PC-9 (cell line): ENCODE measurements at regions not wholly inside any gene's neighbourhood (a gene's known extent, or its start where the extent isn't known, plus 50 kb on each side); places are given as distances from the start of the nearest gene placed in this dataset.

Experiments used
- CTCF ChIP-seq: fragments of 200-600 bp; sonication (generic); conservative IDR thresholded peaks from 2 replicates; pipeline ENCODE4 v1.6.1; 2017; ENCODE audit warnings: mixed run types, antibody characterized with exemption, mild to moderate bottlenecking, moderate library complexity
- EZH2 ChIP-seq: fragments of 200-600 bp; sonication (generic); IDR thresholded peaks from 2 replicates; pipeline ENCODE4 v1.8.0; 2017; ENCODE audit warnings: antibody characterized with exemption, low read depth

GRCh38 chr5:162762119-162762518 is 675.3 kb upstream of the CCNG1 start:
- no peak for TF ChIP-seq EZH2
- no peak for TF ChIP-seq CTCF
